OCI-LY1 (cell line): ENCODE measurements at regions not wholly inside any gene's neighbourhood (a gene's known extent, or its start where the extent isn't known, plus 50 kb on each side); places are given as distances from the start of the nearest gene placed in this dataset.
"Not testable (repeated sequence)": the region's sequence is repeated elsewhere in the genome, so short reads cannot be mapped to it uniquely, and the experiment has no call there.

ENCODE experiments used
- EZH2 ChIP-seq: fragments of 200-600 bp; sonication (generic), shearing (Covaris generic); IDR thresholded peaks from 2 replicates; pipeline ENCODE4 v1.8.0; 2017; ENCODE audit warnings: borderline replicate concordance, mixed run types, mild to moderate bottlenecking, antibody characterized with exemption, low read length, moderate library complexity, mixed read lengths
- TF ChIP-seq, protein P1 (sequence below): fragments of 200-600 bp; sonication (generic), shearing (Covaris generic); IDR thresholded peaks from 2 replicates; pipeline ENCODE4 v1.5.1; 2017; ENCODE audit warnings: mild to moderate bottlenecking, antibody characterized with exemption, low read length, moderate library complexity, mixed read lengths

DNA sequence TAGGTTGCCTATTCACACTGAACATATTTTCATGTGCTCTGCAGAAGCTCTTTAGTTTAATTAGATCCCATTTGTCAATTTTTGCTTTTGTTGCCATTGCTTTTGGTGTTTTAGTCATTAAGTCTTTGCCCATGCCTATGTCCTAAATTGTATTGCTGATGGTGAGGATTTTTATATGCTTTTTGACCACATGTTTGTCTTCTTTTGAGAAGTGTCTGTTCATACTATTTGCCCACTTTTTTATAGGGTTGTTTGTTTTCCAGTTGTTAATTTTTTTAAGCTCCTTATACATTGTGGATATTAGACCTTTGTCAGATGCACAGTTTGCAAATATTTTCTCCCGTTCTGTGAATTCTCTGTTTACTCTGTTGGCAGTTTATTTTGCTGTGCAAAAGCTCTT, 84.5 kb upstream of the LRIF1 start:
- TF ChIP-seq, protein P1, sequence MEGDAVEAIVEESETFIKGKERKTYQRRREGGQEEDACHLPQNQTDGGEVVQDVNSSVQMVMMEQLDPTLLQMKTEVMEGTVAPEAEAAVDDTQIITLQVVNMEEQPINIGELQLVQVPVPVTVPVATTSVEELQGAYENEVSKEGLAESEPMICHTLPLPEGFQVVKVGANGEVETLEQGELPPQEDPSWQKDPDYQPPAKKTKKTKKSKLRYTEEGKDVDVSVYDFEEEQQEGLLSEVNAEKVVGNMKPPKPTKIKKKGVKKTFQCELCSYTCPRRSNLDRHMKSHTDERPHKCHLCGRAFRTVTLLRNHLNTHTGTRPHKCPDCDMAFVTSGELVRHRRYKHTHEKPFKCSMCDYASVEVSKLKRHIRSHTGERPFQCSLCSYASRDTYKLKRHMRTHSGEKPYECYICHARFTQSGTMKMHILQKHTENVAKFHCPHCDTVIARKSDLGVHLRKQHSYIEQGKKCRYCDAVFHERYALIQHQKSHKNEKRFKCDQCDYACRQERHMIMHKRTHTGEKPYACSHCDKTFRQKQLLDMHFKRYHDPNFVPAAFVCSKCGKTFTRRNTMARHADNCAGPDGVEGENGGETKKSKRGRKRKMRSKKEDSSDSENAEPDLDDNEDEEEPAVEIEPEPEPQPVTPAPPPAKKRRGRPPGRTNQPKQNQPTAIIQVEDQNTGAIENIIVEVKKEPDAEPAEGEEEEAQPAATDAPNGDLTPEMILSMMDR: not testable (repeated sequence)
- not testable (repeated sequence) for TF ChIP-seq EZH2
